H1 (cell line): ENCODE measurements at regions not wholly inside any gene's neighbourhood (a gene's known extent, or its start where the extent isn't known, plus 50 kb on each side); places are given as distances from the start of the nearest gene placed in this dataset.

ENCODE experiments used
- CTCF ChIA-PET: fragments of 300-600 bp; sonication (Branson Sonifier 250); formaldehyde crosslinking; loops from one replicate; lab custom pipeline; 2021; ENCODE audit not compliant: partially characterized antibody; lab: Charles Lee
- POLR2A ChIA-PET: fragments of 300-600 bp; sonication (Branson Sonifier 250); formaldehyde crosslinking; loops from one replicate; lab custom pipeline; 2021; ENCODE audit warnings: inconsistent platforms; ENCODE audit not compliant: partially characterized antibody; lab: Charles Lee
- DNase-seq, 2 experiments: peaks; one replicate each; pipeline versions ENCODE4 v3.0.0 to v3.0.0-alpha.2; 2010 to 2022; ENCODE audit warnings: low spot score in 2 of 2, low read depth in 1 of 2, mixed read lengths in 1 of 2
- FAIRE-seq: peaks from 2 replicates; lab custom pipeline; 2011; peaks lifted over from hg19 to GRCh38; lab: Jason Lieb, UNC
- H2AFZ ChIP-seq: 2 replicates; pipeline ENCODE4 v1.8.1; 2012; ENCODE audit warnings: low read length, inconsistent platforms
- H2AK5ac ChIP-seq: 2 replicates; pipeline ENCODE4 v1.6.1; 2013; ENCODE audit warnings: low read depth, low read length
- H2BK120ac ChIP-seq: replicated peaks from 2 replicates; pipeline ENCODE3; 2013; ENCODE audit warnings: low read depth, low read length, inconsistent platforms
- H2BK12ac ChIP-seq: 2 replicates; pipeline ENCODE4 v1.6.1; 2013; ENCODE audit warnings: low read depth, low read length
- H2BK15ac ChIP-seq: 2 replicates; pipeline ENCODE4 v1.6.1; 2013; ENCODE audit warnings: low read length
- H2BK20ac ChIP-seq: 2 replicates; pipeline ENCODE4 v1.6.1; 2013; ENCODE audit warnings: low read length
- H2BK5ac ChIP-seq: 2 replicates; pipeline ENCODE4 v1.6.1; 2013; ENCODE audit warnings: low read depth, low read length
- H3K14ac ChIP-seq: 2 replicates; pipeline ENCODE4 v1.6.1; 2013; ENCODE audit warnings: inconsistent platforms; ENCODE audit not compliant: insufficient read length
- H3K18ac ChIP-seq: 2 replicates; pipeline ENCODE4 v1.6.1; 2013; ENCODE audit warnings: low read length; ENCODE audit errors: extremely low read depth
- H3K23ac ChIP-seq: 2 replicates; pipeline ENCODE4 v1.6.1; 2013; ENCODE audit warnings: inconsistent platforms; ENCODE audit not compliant: insufficient read length
- H3K23me2 ChIP-seq: 2 replicates; pipeline ENCODE4 v1.6.1; 2013; ENCODE audit warnings: low read depth, low read length
- H3K27ac ChIP-seq: 2 replicates; pipeline ENCODE4 v1.6.1; 2011; ENCODE audit warnings: low read depth, low read length, inconsistent platforms
- H3K27me3 ChIP-seq, 4 experiments: replicated peaks in 1 of 4; 1 replicate in 1 of 4; 2 replicates in 3 of 4; pipeline versions ENCODE4 v1.6.1 to v1.8.1; 2011 to 2013; ENCODE audit warnings: low read length in 3 of 4, mild to moderate bottlenecking in 3 of 4, inconsistent platforms in 2 of 4, mixed read lengths in 2 of 4, moderate library complexity in 1 of 4; ENCODE audit not compliant: control insufficient read depth in 3 of 4, insufficient read depth in 3 of 4; ENCODE audit errors: extremely low read depth in 1 of 4
- H3K36me3 ChIP-seq, 4 experiments: 2 replicates each; pipeline versions ENCODE4 v1.6.1 to v1.8.1; 2011 to 2013; ENCODE audit warnings: mild to moderate bottlenecking in 4 of 4, low read length in 3 of 4, moderate library complexity in 2 of 4, control low read depth in 1 of 4, inconsistent platforms in 1 of 4; ENCODE audit not compliant: insufficient read depth in 4 of 4, control insufficient read depth in 2 of 4
- H3K4ac ChIP-seq: replicated peaks from 2 replicates; pipeline ENCODE3; 2013; ENCODE audit warnings: low read length, low read depth, mixed read lengths, inconsistent platforms; ENCODE audit not compliant: insufficient read length
- H3K4me1 ChIP-seq, 4 experiments: replicated peaks in 1 of 4; 1 replicate in 1 of 4; 2 replicates in 3 of 4; pipeline versions ENCODE4 v1.6.1 to v1.8.1; 2011 to 2013; ENCODE audit warnings: low read length in 3 of 4, inconsistent platforms in 2 of 4, mixed read lengths in 1 of 4; ENCODE audit not compliant: insufficient read depth in 4 of 4, control insufficient read depth in 3 of 4
- H3K4me2 ChIP-seq, 2 experiments: 2 replicates each; pipeline versions ENCODE4 v1.6.1 to v1.8.1; 2011 to 2013; ENCODE audit warnings: low read depth in 2 of 2, low read length in 2 of 2, control low read depth in 1 of 2, inconsistent platforms in 1 of 2, mild to moderate bottlenecking in 1 of 2; ENCODE audit not compliant: insufficient read depth in 1 of 2
- H3K4me3 ChIP-seq, 4 experiments: fragments of 200-600, 300-600 bp in 1 of 4; sonication (generic), shearing (Covaris generic), sonication (Bioruptor Twin) in 1 of 4; 2 replicates each; pipeline versions ENCODE4 v1.5.1 to v1.8.1; 2011 to 2016; ENCODE audit warnings: low read length in 4 of 4, low read depth in 3 of 4, control low read depth in 2 of 4, inconsistent platforms in 2 of 4, mild to moderate bottlenecking in 2 of 4, mixed read lengths in 1 of 4, moderate library complexity in 1 of 4; ENCODE audit not compliant: insufficient read depth in 2 of 4; ENCODE audit errors: extremely low read depth in 1 of 4
- H3K56ac ChIP-seq: replicated peaks from 2 replicates; pipeline ENCODE3; 2013; ENCODE audit warnings: low read depth, mild to moderate bottlenecking, mixed read lengths, low read length, inconsistent platforms; ENCODE audit not compliant: insufficient read length
- H3K79me1 ChIP-seq: 2 replicates; pipeline ENCODE4 v1.6.1; 2013; ENCODE audit warnings: low read depth, low read length, control low read depth
- H3K79me2 ChIP-seq, 2 experiments: 2 replicates each; pipeline versions ENCODE4 v1.6.1 to v1.8.1; 2012 to 2013; ENCODE audit warnings: low read length in 2 of 2, mild to moderate bottlenecking in 2 of 2, inconsistent platforms in 1 of 2; ENCODE audit not compliant: insufficient read depth in 2 of 2, control insufficient read depth in 1 of 2
- H3K9ac ChIP-seq, 4 experiments: replicated peaks in 1 of 4; 1 replicate in 1 of 4; 2 replicates in 3 of 4; pipeline versions ENCODE4 v1.6.1 to v1.8.1; 2011 to 2013; ENCODE audit warnings: low read depth in 3 of 4, low read length in 3 of 4, control low read depth in 2 of 4, mild to moderate bottlenecking in 2 of 4, moderate library complexity in 2 of 4, inconsistent platforms in 1 of 4; ENCODE audit errors: extremely low read depth in 1 of 4
- H3K9me3 ChIP-seq, 2 experiments: 2 replicates each; pipeline versions ENCODE4 v1.6.1 to v1.8.1; 2012 to 2013; ENCODE audit warnings: mild to moderate bottlenecking in 2 of 2, moderate library complexity in 2 of 2, control low read depth in 1 of 2, inconsistent platforms in 1 of 2, low read depth in 1 of 2, low read length in 1 of 2, mixed read lengths in 1 of 2; ENCODE audit not compliant: insufficient read depth in 2 of 2
- H4K20me1 ChIP-seq, 2 experiments: replicated peaks in 1 of 2; 2 replicates each; pipeline versions ENCODE3 to v1.8.1; 2011 to 2013; ENCODE audit warnings: inconsistent platforms in 2 of 2, low read length in 2 of 2, mild to moderate bottlenecking in 1 of 2; ENCODE audit not compliant: insufficient read depth in 2 of 2, control insufficient read depth in 1 of 2
- H4K5ac ChIP-seq: 2 replicates; pipeline ENCODE4 v1.6.1; 2013; ENCODE audit warnings: low read length, low read depth, mixed read lengths, inconsistent platforms; ENCODE audit not compliant: insufficient read length
- H4K8ac ChIP-seq: 2 replicates; pipeline ENCODE4 v1.8.0; 2013; ENCODE audit warnings: mild to moderate bottlenecking, moderate library complexity, low read length, inconsistent platforms; ENCODE audit not compliant: insufficient read depth; ENCODE audit errors: extremely low read depth
- H4K91ac ChIP-seq: replicated peaks from 2 replicates; pipeline ENCODE3; 2013; ENCODE audit warnings: low read length, mixed read lengths, inconsistent platforms; ENCODE audit not compliant: insufficient read length
- CBX5 ChIP-seq: fragments of 300-800, 300-1000 bp; sonication (generic); IDR thresholded peaks from 2 replicates; pipeline ENCODE4 v1.7.1; 2016; ENCODE audit warnings: antibody characterized with exemption, low read length, low read depth
- CBX8 ChIP-seq: fragments of 300-800, 300-1000 bp; sonication (generic); IDR thresholded peaks from 2 replicates; pipeline ENCODE4 v1.7.1; 2016; ENCODE audit warnings: low read depth, low read length, borderline replicate concordance
- CEBPB ChIP-seq: IDR thresholded peaks from 2 replicates; pipeline ENCODE4 v1.6.1; 2012; ENCODE audit warnings: low read depth, low read length
- CHD1 ChIP-seq: IDR thresholded peaks from 2 replicates; pipeline ENCODE4 v1.6.1; 2012; ENCODE audit warnings: low read depth, low read length, improper control_type of control experiment
- CTBP2 ChIP-seq: IDR thresholded peaks from 2 replicates; pipeline ENCODE4 v1.7.0; 2011; ENCODE audit warnings: borderline replicate concordance, mild to moderate bottlenecking, moderate library complexity, mixed read lengths, low read length; ENCODE audit not compliant: insufficient read depth, insufficient read length
- FOSL1 ChIP-seq: IDR thresholded peaks from 2 replicates; pipeline ENCODE4 v1.6.1; 2011; ENCODE audit warnings: mild to moderate bottlenecking, low read depth, low read length, moderate library complexity; ENCODE audit not compliant: insufficient read depth
- PHF8 ChIP-seq: fragments of 200-600 bp; sonication (generic); conservative IDR thresholded peaks from 2 replicates; pipeline ENCODE4 v1.7.1; 2012; ENCODE audit warnings: low read depth, mild to moderate bottlenecking, inconsistent platforms, low read length, moderate library complexity
- SIX5 ChIP-seq: IDR thresholded peaks from 2 replicates; pipeline ENCODE4 v1.6.1; 2011; ENCODE audit warnings: mild to moderate bottlenecking, low read depth, low read length
- SRF ChIP-seq: IDR thresholded peaks from 2 replicates; pipeline ENCODE4 v1.6.1; 2011; ENCODE audit warnings: mild to moderate bottlenecking, low read depth, low read length, moderate library complexity
- SUZ12 ChIP-seq: fragments of 200-600 bp; sonication (generic); IDR thresholded peaks from 2 replicates; pipeline ENCODE4 v1.6.1; 2012; ENCODE audit warnings: mild to moderate bottlenecking, inconsistent platforms, low read length, moderate library complexity, mixed read lengths
- TAF1 ChIP-seq: IDR thresholded peaks from 2 replicates; pipeline ENCODE4 v1.6.1; 2011; ENCODE audit warnings: mild to moderate bottlenecking, low read depth, low read length
- USF2 ChIP-seq: IDR thresholded peaks from 2 replicates; pipeline ENCODE4 v1.6.1; 2011; ENCODE audit warnings: low read length, improper control_type of control experiment
- ZNF274 ChIP-seq: IDR thresholded peaks from 2 replicates; pipeline ENCODE4 v1.7.0; 2012; ENCODE audit warnings: low read length, borderline replicate concordance; ENCODE audit errors: extremely low read depth
- WGBS, 2 experiments: shearing (Covaris generic) in 1 of 2; methylation state at CpG; one replicate each; pipeline versions ENCODE4 v1.1.6 to v1.1.7; 2013 to 2015; ENCODE audit warnings: low lambda C conversion rate in 2 of 2, mixed read lengths in 2 of 2, inconsistent platforms in 1 of 2, low coverage in 1 of 2, missing lambda C conversion rate in 1 of 2; ENCODE audit not compliant: insufficient replicate concordance in 2 of 2, insufficient coverage in 1 of 2, insufficient read length in 1 of 2; ENCODE audit errors: extremely low coverage in 1 of 2, missing lambda C conversion rate in 1 of 2; 5-methylcytosine and 5-hydroxymethylcytosine counted together

GRCh38 chr18:43665105-43665788 lies 388.0 kb upstream of the SYT4 start:
- ChIA-PET POLR2A (no interaction called here), CTCF (interaction anchor here (0.7 to 1.4 kb wide), 2 partner anchors 44 to 1403 kb away, joined by 3 to 4 read pairs; no protein-coding TSS in a partner anchor)
- H2BK15ac ChIP-seq = no peak overlapping the region
- no peak overlapping the region for H3K23ac ChIP-seq
- H3K9me3 ChIP-seq = no peaks in the 10 kb centered on the region
- H3K36me3 ChIP-seq = no peaks in the 10 kb centered on the region
- no peak overlapping the region for H4K8ac ChIP-seq
- WGBS, 2 experiments = 91% methylated on average over 3 of the region's 3 CpGs; no CpG with 5 or more reads in 1 of the 2 experiments
- no peak overlapping the region for H4K91ac ChIP-seq
- no peaks in the 10 kb centered on the region for H3K79me2 ChIP-seq
- no peak overlapping the region for H2AFZ ChIP-seq
- H3K56ac ChIP-seq = no peak overlapping the region
- H3K23me2 ChIP-seq = no peaks in the 10 kb centered on the region
- H3K27me3 ChIP-seq = no peaks in the 10 kb centered on the region
- H2BK12ac ChIP-seq = no peak overlapping the region
- H2AK5ac ChIP-seq = no peak overlapping the region
- H3K4me1 ChIP-seq = no peaks in the 10 kb centered on the region; a peak in 1 of 7 replicates
- no peaks in the 10 kb centered on the region for H3K79me1 ChIP-seq
- H3K4me2 ChIP-seq = no peak overlapping the region
- no peak overlapping the region for H3K9ac ChIP-seq
- no peak overlapping the region for H2BK5ac ChIP-seq
- H3K14ac ChIP-seq = no peak overlapping the region
- H3K4ac ChIP-seq = no peak overlapping the region
- FAIRE-seq (no peak), DNase-seq (no peak)
- H3K4me3 ChIP-seq = no peak overlapping the region
- H3K27ac ChIP-seq = no peak overlapping the region
- no peak overlapping the region for H2BK20ac ChIP-seq
- H3K18ac ChIP-seq = no peak overlapping the region
- no peak overlapping the region for H4K5ac ChIP-seq
- H4K20me1 ChIP-seq = no peaks in the 10 kb centered on the region
- no peak overlapping the region for H2BK120ac ChIP-seq
- TF ChIP-seq SIX5 (no peak), FOSL1 (no peak), CTBP2 (no peak), CBX5 (no peak), ZNF274 (no peak), CEBPB (no peak), SUZ12 (no peak), USF2 (no peak), CBX8 (no peak), CHD1 (no peak), TAF1 (no peak), SRF (no peak), PHF8 (no peak)
